Spleen (tissue), 7 donors: ENCODE measurements at regions not wholly inside any gene's neighbourhood (a gene's known extent, or its start where the extent isn't known, plus 50 kb on each side); places are given as distances from the start of the nearest gene placed in this dataset.

ENCODE experiments used
- POLR2A ChIP-seq, 3 donors: fragments of 450-650 bp; IDR thresholded peaks; one replicate each; pipeline ENCODE4 v1.5.1; 2017; ENCODE audit warnings: antibody characterized with exemption in 3 of 3, mild to moderate bottlenecking in 1 of 3
- POLR2AphosphoS5 ChIP-seq, 3 donors: sonication (generic); formaldehyde crosslinking; IDR thresholded peaks; one replicate each; pipeline ENCODE4 v1.5.1; 2017; ENCODE audit warnings: antibody characterized with exemption in 3 of 3
- TF ChIP-seq, protein P1 (sequence below), 11 experiments: fragments of 200-600 bp in 7 of 11; fragments of 450-650 bp in 4 of 11; sonication (generic) in 4 of 11; IDR thresholded peaks in 8 of 11; conservative IDR thresholded peaks in 3 of 11; 1 replicate in 7 of 11; 2 replicates in 4 of 11; pipeline versions ENCODE4 v1.4.0 to v1.8.0; 2016 to 2021; ENCODE audit warnings: antibody characterized with exemption in 11 of 11, inconsistent platforms in 4 of 11, mild to moderate bottlenecking in 1 of 11
- donor health status: DM: no; HTN: no; CAD: no; lungs with moderate emphysema.
- donor health status: DM: no; HTN: no; CAD: no.
- donor health status: DM: no; HTN: no; CAD: no.

DNA sequence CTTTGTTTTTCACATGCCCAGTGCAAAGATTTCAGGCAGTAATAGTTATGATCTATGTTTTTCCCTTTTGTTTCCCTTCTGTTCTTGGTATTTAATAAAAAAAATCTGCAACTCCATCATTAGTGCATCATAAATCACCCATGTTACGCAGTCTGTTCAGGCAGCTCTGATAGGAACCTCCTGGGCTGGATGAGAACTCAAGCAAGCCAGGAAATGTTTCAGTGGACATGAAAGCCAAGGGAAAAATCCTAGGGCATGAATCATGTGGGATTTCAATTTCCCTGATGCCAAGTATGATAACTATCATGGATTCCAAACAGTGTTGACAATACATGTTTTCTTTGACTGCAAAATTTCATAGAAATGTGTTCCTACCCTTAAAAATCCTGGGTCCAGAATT, 119.7 kb upstream of the TARS1 start:
- no peak for TF ChIP-seq POLR2A (IDR thresholded peaks at IDR 0.05)
- TF ChIP-seq, protein P1, sequence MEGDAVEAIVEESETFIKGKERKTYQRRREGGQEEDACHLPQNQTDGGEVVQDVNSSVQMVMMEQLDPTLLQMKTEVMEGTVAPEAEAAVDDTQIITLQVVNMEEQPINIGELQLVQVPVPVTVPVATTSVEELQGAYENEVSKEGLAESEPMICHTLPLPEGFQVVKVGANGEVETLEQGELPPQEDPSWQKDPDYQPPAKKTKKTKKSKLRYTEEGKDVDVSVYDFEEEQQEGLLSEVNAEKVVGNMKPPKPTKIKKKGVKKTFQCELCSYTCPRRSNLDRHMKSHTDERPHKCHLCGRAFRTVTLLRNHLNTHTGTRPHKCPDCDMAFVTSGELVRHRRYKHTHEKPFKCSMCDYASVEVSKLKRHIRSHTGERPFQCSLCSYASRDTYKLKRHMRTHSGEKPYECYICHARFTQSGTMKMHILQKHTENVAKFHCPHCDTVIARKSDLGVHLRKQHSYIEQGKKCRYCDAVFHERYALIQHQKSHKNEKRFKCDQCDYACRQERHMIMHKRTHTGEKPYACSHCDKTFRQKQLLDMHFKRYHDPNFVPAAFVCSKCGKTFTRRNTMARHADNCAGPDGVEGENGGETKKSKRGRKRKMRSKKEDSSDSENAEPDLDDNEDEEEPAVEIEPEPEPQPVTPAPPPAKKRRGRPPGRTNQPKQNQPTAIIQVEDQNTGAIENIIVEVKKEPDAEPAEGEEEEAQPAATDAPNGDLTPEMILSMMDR (IDR thresholded peaks at IDR 0.05 in 8 of 11, conservative IDR thresholded peaks at IDR 0.05 in 3 of 11): no peak
- TF ChIP-seq POLR2AphosphoS5 (IDR thresholded peaks at IDR 0.05): no peak
